B cell (primary cell): ENCODE measurements at regions not wholly inside any gene's neighbourhood (a gene's known extent, or its start where the extent isn't known, plus 50 kb on each side); places are given as distances from the start of the nearest gene placed in this dataset.

ENCODE experiments used
- ATAC-seq: fragments of 200-7000 bp; cut with Tn5 transposase; one replicate; pipeline ENCODE4 v1.10.0; 2021; ENCODE audit warnings: low read depth, mild to moderate bottlenecking, moderate number of reproducible peaks, moderate library complexity
- CTCF ChIA-PET: fragments of 350-600 bp; sonication (Branson Sonifier 250); formaldehyde crosslinking; loops from one replicate; lab custom pipeline; 2021; ENCODE audit warnings: antibody characterized with exemption, inconsistent platforms; lab: Charles Lee
- POLR2A ChIA-PET: fragments of 350-600 bp; sonication (Branson Sonifier 250); formaldehyde crosslinking; loops from one replicate; lab custom pipeline; 2021; ENCODE audit warnings: antibody characterized with exemption; lab: Charles Lee
- DNase-seq: peaks from one replicate; pipeline ENCODE4 v3.0.0; 2013
- H2AFZ ChIP-seq: 2 replicates; pipeline ENCODE4 v1.6.1; 2012; ENCODE audit warnings: mild to moderate bottlenecking, low read depth, low read length; ENCODE audit not compliant: insufficient read depth, poor library complexity, severe bottlenecking
- H3K27ac ChIP-seq, 2 donors: 1 replicate in 1 of 2; 2 replicates in 1 of 2; pipeline ENCODE4 v1.5.1; 2012 to 2013; ENCODE audit warnings: low read length in 2 of 2, mild to moderate bottlenecking in 2 of 2, moderate library complexity in 1 of 2
- H3K27me3 ChIP-seq, 4 experiments: fragments of 200-600 bp in 1 of 4; sonication (generic) in 1 of 4; replicated peaks in 1 of 4; 1 replicate in 2 of 4; 2 replicates in 2 of 4; pipeline versions ENCODE4 v1.6.1 to v1.7.0; 2013 to 2016; ENCODE audit warnings: low read length in 3 of 4, mild to moderate bottlenecking in 2 of 4, mixed read lengths in 1 of 4, moderate library complexity in 1 of 4; ENCODE audit not compliant: insufficient read depth in 4 of 4, control insufficient read depth in 3 of 4; ENCODE audit errors: control extremely low read depth in 1 of 4
- H3K36me3 ChIP-seq, 2 experiments: replicated peaks in 1 of 2; 1 replicate in 1 of 2; 2 replicates in 1 of 2; pipeline versions ENCODE4 v1.6.1 to v1.7.1; 2013; ENCODE audit warnings: low read length in 1 of 2; ENCODE audit not compliant: insufficient read depth in 2 of 2, control insufficient read depth in 1 of 2; ENCODE audit errors: control extremely low read depth in 1 of 2, extremely low read depth in 1 of 2
- H3K4me1 ChIP-seq, 2 donors: fragments of 200-600 bp in 1 of 2; sonication (generic) in 1 of 2; 1 replicate in 1 of 2; 2 replicates in 1 of 2; pipeline versions ENCODE4 v1.5.1 to v1.6.1; 2013 to 2017; ENCODE audit warnings: low read length in 2 of 2; ENCODE audit not compliant: control insufficient read depth in 2 of 2, insufficient read depth in 2 of 2
- H3K4me2 ChIP-seq: replicated peaks from 2 replicates; pipeline ENCODE3; 2012; ENCODE audit warnings: mild to moderate bottlenecking, low read depth, low read length; ENCODE audit not compliant: poor library complexity, severe bottlenecking
- H3K4me3 ChIP-seq, 5 experiments: fragments of 200-600 bp in 1 of 5; sonication (generic) in 1 of 5; 1 replicate in 3 of 5; 2 replicates in 2 of 5; pipeline versions ENCODE4 v1.5.1 to v1.7.0; 2011 to 2016; ENCODE audit warnings: low read length in 4 of 5, mild to moderate bottlenecking in 4 of 5, low read depth in 2 of 5, control low read depth in 1 of 5, moderate library complexity in 1 of 5; ENCODE audit not compliant: insufficient read depth in 1 of 5; ENCODE audit errors: control extremely low read depth in 1 of 5, extremely low read depth in 1 of 5
- H3K79me2 ChIP-seq: fragments of 200-600 bp; sonication (generic); one replicate; pipeline ENCODE4 v1.6.0; 2016; ENCODE audit warnings: low read length; ENCODE audit not compliant: control insufficient read depth, insufficient read depth
- H3K9ac ChIP-seq: fragments of 200-600 bp; sonication (generic); 2 replicates; pipeline ENCODE4 v1.6.1; 2017; ENCODE audit warnings: mild to moderate bottlenecking, low read length, moderate library complexity
- H3K9me3 ChIP-seq, 3 donors: one replicate each; pipeline versions ENCODE4 v1.6.1 to v1.7.1; 2013; ENCODE audit warnings: low read length in 2 of 3; ENCODE audit not compliant: control insufficient read depth in 2 of 3, insufficient read depth in 1 of 3; ENCODE audit errors: control extremely low read depth in 1 of 3
- H4K20me1 ChIP-seq: 2 replicates; pipeline ENCODE4 v1.6.0; 2012; ENCODE audit warnings: mild to moderate bottlenecking, low read length; ENCODE audit not compliant: insufficient read depth, control insufficient read depth, poor library complexity, severe bottlenecking
- H3K27ac Mint-ChIP-seq: one replicate; pipeline ENCODE4 v1.8.0; 2021; ENCODE audit warnings: mixed read lengths
- H3K27me3 Mint-ChIP-seq: one replicate; pipeline ENCODE4 v1.8.0; 2021; ENCODE audit warnings: mixed read lengths
- H3K4me1 Mint-ChIP-seq: one replicate; pipeline ENCODE4 v1.8.0; 2021; ENCODE audit warnings: mixed read lengths
- H3K4me3 Mint-ChIP-seq: one replicate; pipeline ENCODE4 v1.8.0; 2021; ENCODE audit warnings: mixed read lengths
- H3K9me3 Mint-ChIP-seq: one replicate; pipeline ENCODE4 v1.8.0; 2022; ENCODE audit warnings: mixed read lengths; ENCODE audit not compliant: insufficient read depth
- EZH2 ChIP-seq: IDR thresholded peaks from 2 replicates; pipeline ENCODE4 v1.6.1; 2012; ENCODE audit warnings: borderline replicate concordance, low read depth, mild to moderate bottlenecking, moderate library complexity, low read length; ENCODE audit not compliant: insufficient read depth, poor library complexity, severe bottlenecking
- WGBS: methylation state at CpG from one replicate; pipeline ENCODE4 v1.1.5; 2013; ENCODE audit warnings: missing lambda C conversion rate; ENCODE audit not compliant: insufficient coverage; 5-methylcytosine and 5-hydroxymethylcytosine counted together
- intact Hi-C: fragments of 100-400 bp; cut with micrococcal nuclease; formaldehyde crosslinking; loops from one replicate; pipeline ENCODE4 v1.10.0; 2022
- TF ChIP-seq, protein P1 (sequence below): fragments of 200-600 bp; IDR thresholded peaks from one replicate; pipeline ENCODE4 v1.8.0; 2022; ENCODE audit warnings: antibody characterized with exemption, mild to moderate bottlenecking

GRCh38 chr4:59818656-59819055, 1381.5 kb upstream of the ADGRL3 start:
- POLR2A ChIA-PET, result no interaction called here

DNA sequence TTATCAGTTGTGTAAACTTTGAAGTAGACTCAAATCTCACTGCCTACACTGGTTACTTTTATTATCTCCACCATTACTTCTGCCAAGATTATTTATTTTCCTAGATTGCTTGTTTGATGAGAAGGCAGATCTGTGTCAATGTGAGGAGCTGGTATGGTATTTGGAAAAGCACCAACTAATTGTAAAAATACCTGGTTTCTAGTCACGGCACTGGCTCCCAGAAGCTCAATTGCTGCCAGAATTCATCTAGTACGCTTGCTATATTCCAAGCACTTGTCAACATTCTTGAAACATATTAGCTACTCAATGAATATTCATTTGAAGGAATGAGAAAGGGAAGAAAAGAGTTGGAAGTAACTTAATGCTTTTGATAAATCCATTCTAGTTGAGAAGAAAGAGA, 1376.8 kb upstream of the ADGRL3 start:
- ChIA-PET POLR2A (no interaction called here), CTCF (no interaction called here)
- intact Hi-C loops, result no loop called here
- no peak overlapping the region for H2AFZ ChIP-seq
- WGBS, result no CpG with 5 or more reads among the region's 2 CpGs
- peaks cover 7% of the 10 kb centered on the region for H3K4me1 Mint-ChIP-seq
- H3K36me3 ChIP-seq, result no peaks in the 10 kb centered on the region
- no peak overlapping the region for H3K4me3 ChIP-seq
- peaks cover 4% of the 10 kb centered on the region for H3K9me3 Mint-ChIP-seq
- H3K4me1 ChIP-seq, result peaks cover 0 to 4% of the 10 kb centered on the region in 2 donors
- no peak overlapping the region for H3K27ac Mint-ChIP-seq
- DNase-seq, result no peak
- no peaks in the 10 kb centered on the region for H4K20me1 ChIP-seq
- no peak for ATAC-seq
- H3K27me3 ChIP-seq, result no peaks in the 10 kb centered on the region
- H3K27ac ChIP-seq, result no peak overlapping the region
- H3K9me3 ChIP-seq, result no peaks in the 10 kb centered on the region
- H3K4me3 Mint-ChIP-seq, result no peak overlapping the region
- no peak overlapping the region for H3K4me2 ChIP-seq
- no peak overlapping the region for H3K9ac ChIP-seq
- no peak for TF ChIP-seq EZH2
- TF ChIP-seq, protein P1, sequence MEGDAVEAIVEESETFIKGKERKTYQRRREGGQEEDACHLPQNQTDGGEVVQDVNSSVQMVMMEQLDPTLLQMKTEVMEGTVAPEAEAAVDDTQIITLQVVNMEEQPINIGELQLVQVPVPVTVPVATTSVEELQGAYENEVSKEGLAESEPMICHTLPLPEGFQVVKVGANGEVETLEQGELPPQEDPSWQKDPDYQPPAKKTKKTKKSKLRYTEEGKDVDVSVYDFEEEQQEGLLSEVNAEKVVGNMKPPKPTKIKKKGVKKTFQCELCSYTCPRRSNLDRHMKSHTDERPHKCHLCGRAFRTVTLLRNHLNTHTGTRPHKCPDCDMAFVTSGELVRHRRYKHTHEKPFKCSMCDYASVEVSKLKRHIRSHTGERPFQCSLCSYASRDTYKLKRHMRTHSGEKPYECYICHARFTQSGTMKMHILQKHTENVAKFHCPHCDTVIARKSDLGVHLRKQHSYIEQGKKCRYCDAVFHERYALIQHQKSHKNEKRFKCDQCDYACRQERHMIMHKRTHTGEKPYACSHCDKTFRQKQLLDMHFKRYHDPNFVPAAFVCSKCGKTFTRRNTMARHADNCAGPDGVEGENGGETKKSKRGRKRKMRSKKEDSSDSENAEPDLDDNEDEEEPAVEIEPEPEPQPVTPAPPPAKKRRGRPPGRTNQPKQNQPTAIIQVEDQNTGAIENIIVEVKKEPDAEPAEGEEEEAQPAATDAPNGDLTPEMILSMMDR, result no peak
- H3K27me3 Mint-ChIP-seq, result no peaks in the 10 kb centered on the region
- H3K79me2 ChIP-seq, result no peaks in the 10 kb centered on the region

More at GRCh38 chr4:59818656-59819055, 1381.5 kb upstream of the ADGRL3 start:
- Mint-ChIP-seq H3K27ac (peak overlapping the region; percentile 7), H3K4me1 (peaks cover 4% of the 10 kb centered on the region), H3K9me3 (no peaks in the 10 kb centered on the region), H3K27me3 (no peaks in the 10 kb centered on the region), H3K4me3 (peak overlapping the region; percentile 72)
- Histone ChIP-seq H3K79me2 (no peaks in the 10 kb centered on the region), H4K20me1 (no peaks in the 10 kb centered on the region), H3K4me1 (no peaks in the 10 kb centered on the region), H3K4me3 (peak overlapping the region in 4 of 5 experiments; percentile 7 to 56 (median 22)), H3K36me3 (no peaks in the 10 kb centered on the region), H3K27me3 (no peaks in the 10 kb centered on the region), H3K4me2 (peak overlapping the region; percentile 60), H2AFZ (peak overlapping the region; percentile 69), H3K27ac (peak overlapping the region in 1 of 2 donors; percentile 55), H3K9me3 (no peaks in the 10 kb centered on the region), H3K9ac (peak overlapping the region; percentile 58)
- CTCF ChIA-PET, result no interaction called here
- DNase-seq, result peak; percentile 14
- no CpG with 5 or more reads among the region's 7 CpGs for whole genome bisulfite sequencing
- intact Hi-C loops, result no loop called here
- TF ChIP-seq EZH2, result no peak
- TF ChIP-seq, protein P1, result no peak
- no peak for ATAC-seq
